HG03432 (cell line): ENCODE measurements at regions not wholly inside any gene's neighbourhood (a gene's known extent, or its start where the extent isn't known, plus 50 kb on each side); places are given as distances from the start of the nearest gene placed in this dataset.
"Not testable (repeated sequence)": the region's sequence is repeated elsewhere in the genome, so short reads cannot be mapped to it uniquely, and the experiment has no call there.

ENCODE experiments used
- ATAC-seq: cut with Tn5 transposase; IDR thresholded peaks from one replicate; pipeline ENCODE4 v1.9.1; 2021; ENCODE audit warnings: mild to moderate bottlenecking, moderate library complexity; ENCODE audit not compliant: unreplicated experiment

DNA sequence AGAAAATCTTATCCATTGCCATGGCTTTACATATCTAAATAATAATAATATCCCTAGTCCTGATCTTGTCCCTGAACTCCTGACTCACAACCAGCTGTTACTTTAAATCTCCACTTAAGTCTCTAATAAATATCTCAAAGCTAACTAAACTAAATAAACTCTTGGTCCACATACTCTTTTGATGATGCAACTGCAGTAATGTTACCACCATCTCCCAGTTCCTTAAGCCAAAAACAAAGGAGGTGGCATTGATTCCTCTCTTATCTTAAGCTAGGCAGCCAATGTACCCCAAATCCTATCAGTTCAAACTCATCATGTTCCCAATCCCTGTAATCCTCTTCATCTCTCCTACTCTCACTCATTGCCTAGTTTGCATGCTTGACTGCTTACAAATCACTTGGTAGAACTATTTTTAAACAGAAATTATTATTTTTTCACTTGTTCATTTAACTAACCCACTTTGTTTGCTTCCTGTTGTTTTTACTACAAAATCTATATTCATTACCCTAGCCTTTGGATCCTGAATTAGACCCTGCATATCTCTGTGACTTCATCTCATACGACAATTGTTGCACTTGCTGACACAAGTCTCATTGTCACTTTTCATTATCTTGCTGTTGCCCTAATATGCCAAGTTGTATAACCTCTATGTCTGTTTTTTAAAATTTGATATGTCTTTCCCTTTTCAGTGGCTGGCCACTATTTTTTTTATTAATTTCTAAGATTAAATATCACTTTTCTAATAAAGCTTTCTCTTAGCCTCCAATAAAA is 462.2 kb downstream of the ZPLD1 start:
- no peak for ATAC-seq

DNA sequence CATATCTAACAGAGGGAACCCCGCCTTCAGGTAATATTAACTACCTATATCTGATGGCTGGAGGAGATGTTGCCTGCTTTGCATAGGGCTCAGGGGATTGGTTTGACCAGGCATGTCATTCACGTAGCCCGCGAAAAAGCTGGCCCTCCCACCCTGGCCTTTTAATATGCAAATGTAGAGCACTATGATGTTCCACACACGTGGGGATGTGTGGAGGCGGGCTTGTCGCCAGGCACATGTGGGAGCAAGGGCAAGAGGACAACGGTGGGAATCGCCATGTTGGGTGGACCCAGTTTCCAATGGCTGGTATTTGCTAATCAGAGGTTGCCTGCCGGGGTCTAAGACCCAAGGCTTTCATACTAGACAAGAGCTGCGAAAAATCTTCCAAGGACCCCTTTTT is 469.8 kb downstream of the ZPLD1 start:
- ATAC-seq = no peak

DNA sequence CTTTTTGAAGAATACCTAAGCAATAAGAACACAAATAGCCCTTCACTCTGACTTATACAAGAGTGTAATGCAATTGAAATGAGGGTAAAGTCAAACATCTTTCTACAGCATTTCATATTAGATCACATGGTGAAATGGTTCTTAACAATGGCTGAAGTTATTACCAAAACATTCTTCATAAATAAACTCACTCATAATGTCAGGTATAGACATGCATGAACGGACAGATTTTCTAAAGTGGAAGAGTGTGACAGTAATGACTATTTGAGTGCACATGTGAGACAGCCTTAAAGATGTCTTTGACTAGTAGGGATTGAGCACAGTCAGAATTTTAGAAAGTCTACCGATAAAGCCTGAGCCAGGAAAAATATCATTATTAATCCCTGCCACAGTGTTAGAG is 471.0 kb downstream of the ZPLD1 start:
- ATAC-seq = no peak

DNA sequence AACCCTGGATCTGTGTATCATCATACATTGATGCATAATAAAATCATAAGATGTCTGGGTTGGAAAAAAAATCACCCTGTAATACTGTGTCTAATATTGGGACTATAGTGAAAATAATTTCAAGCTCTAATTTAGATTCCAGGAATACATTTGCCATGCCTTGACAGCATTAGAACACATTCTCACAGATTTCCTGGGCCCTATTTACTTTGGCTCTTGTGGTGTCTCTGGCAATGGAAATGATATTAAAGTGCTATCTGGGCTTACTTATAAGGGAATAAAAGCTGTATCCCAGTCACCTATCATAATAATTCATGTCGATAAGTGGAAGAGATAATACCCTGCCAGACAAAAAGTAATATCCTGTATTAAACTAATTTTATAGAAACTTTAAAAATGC is 472.0 kb downstream of the ZPLD1 start:
- ATAC-seq = no peak

DNA sequence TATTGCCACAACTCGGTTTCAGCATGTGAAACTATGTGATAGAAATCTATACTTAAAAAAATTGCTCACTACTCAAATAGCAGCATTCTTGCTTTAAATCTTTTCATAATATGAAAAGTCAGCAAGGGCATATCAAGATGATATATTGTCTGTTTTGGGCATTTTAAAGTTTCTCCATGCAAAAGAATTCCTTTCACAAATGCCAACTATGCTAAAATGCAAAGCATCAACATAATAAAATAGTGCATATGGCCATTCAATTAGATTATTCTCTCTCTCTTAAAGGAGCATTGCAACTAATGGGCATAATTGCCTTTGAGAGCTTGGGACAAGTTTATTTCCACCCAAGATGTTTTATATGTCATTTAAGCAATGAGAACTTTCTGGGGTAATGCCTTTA is 475.1 kb downstream of the ZPLD1 start:
- ATAC-seq = no peak

- no peak for ATAC-seq
Observed at GRCh38 chr3:102916532-102916931, 481.7 kb downstream of the ZPLD1 start.

DNA sequence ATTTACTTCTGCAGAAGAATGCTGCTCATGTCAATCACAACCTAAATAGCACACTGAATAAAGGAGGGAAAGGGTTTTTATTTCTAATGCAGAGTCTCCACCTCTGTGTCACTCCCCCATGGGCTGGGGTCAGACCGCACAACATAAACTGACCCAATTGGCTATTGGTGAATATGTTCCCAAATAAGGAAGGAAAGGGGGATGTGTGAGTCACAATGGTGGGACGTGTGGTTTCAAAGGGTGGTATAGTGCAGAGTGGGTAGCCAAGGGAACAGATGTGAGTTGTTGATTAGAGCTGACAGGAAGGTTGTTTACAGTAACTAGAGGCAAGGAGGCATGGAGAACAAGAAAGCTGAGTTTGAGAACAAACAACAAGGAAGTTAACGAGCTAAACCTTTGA is 491.8 kb downstream of the ZPLD1 start:
- ATAC-seq = no peak

- ATAC-seq = no peak
Observed at GRCh38 chr3:102933377-102933776, 498.6 kb downstream of the ZPLD1 start.

DNA sequence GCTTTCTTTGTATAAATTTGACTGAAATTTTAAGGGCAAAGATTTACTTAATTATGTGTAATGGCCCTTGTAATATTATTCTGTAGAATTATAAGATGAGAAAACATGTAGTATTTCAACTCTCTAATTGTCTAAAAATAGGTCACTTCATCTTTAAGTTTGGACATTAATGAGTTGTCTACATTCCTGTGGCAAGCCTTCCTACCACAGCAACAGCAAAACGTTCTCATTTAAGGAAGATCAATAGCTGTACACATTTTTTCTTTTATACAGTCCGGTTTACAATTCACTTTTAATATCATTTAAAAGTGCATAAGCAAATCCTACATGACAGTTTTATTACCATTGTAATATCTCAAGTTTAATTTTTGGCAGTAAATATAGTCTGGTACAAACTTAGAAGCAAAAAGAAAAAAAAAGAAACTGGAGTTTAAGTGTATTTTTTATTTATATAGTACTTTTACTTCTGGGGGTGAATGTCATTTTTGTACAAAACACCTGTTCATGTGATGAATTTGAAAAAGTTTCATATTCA is 501.8 kb downstream of the ZPLD1 start:
- no peak for ATAC-seq

- no peak for ATAC-seq
Observed at GRCh38 chr3:102941786-102942185, 507.0 kb downstream of the ZPLD1 start.

- not testable (repeated sequence) for ATAC-seq
Observed at GRCh38 chr3:102946445-102946844, 511.6 kb downstream of the ZPLD1 start.

DNA sequence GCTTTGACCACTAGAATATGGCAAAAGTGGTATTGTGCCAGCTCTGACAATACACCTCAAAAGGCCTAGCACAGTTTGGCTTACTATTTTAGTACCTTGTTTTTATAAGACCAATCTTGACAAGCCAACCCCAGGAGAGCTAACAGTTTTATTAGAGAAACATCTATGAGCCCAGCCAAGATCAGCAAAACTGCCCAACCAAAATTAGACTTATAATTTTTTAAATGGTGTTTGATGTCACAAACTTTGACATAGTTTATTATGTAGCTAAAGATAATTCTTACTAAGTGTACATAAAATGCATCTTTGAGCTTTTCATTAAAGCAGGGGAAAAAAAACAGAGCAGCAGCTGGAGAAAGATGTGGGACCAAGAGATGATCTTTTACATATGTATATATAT is 537.5 kb downstream of the ZPLD1 start:
- no peak for ATAC-seq

DNA sequence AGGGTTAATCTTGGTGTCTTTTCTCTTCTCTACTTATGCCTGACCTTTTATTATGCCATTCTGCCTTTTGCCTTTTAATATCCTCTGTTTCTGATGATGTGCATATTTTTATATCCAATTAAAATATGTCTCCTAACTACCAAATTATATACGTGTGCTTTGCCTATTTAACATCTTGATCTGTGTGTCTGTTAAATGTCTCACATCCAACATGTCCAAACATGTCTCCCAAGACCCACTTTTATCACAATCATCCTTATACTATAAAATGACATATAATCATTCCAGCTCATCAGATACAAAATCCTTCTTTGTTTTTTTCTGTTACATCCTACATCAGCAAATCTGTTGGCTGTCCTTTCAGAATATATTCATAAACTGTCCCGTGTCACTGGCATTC is 539.5 kb downstream of the ZPLD1 start:
- ATAC-seq = no peak

GRCh38 chr3:102979191-102979590 is 544.4 kb downstream of the ZPLD1 start:
- ATAC-seq = no peak

GRCh38 chr3:102979682-102980354 is 545.0 kb downstream of the ZPLD1 start:
- ATAC-seq = no peak

- ATAC-seq = no peak
Observed at GRCh38 chr3:102980355-102980696, 545.5 kb downstream of the ZPLD1 start.

- ATAC-seq = no peak
Observed at GRCh38 chr3:103002425-103003176, 567.8 kb downstream of the ZPLD1 start.

- ATAC-seq = no peak
Observed at GRCh38 chr3:103006526-103007183, 571.8 kb downstream of the ZPLD1 start.

- no peak for ATAC-seq
Observed at GRCh38 chr3:103009609-103010008, 574.8 kb downstream of the ZPLD1 start.

DNA sequence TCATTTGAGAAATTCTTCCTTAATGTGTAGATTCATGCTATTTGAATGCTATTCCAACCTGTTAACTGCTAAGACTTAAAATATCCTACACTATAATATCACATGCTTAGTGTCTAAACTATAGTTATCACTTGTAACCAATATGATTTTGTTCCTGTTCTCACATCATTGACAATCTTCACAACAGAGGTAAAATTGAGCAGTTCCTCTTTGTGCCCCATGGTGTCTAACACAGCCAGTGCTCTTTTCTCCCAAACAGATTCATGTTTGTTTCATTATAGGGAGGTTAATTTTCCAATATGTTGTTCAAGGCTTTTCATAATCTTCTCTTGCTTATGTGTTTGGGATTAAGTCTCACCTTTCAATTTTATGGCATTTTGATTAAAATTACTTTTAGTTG is 591.1 kb downstream of the ZPLD1 start:
- no peak for ATAC-seq

- no peak for ATAC-seq
Observed at GRCh38 chr3:103033841-103034240, 599.0 kb downstream of the ZPLD1 start.
